ENCODE measurements at regions not wholly inside any gene's neighbourhood (a gene's known extent, or its start where the extent isn't known, plus 50 kb on each side); places are given as distances from the start of the nearest gene placed in this dataset.

DNA sequence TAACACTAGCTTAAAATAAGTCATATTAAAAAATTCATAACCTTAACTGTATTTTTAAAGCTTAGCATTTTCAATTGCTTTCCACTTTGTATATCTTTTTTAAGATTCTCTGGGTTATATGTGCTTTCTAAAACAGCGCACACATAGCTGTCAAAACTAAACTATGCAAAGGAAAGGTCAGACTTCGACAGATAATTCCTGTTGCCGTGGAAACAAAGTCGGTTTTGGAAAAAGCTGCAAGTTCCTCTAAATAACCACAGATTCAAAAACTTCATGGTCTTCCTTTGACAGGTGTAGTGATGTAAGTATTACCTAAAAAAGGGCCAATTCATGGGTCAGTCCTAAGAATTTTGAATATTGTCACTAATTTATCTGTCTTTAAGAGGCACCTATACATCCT lies 249.6 kb upstream of the TFPI start:
- Histone ChIP-seq H2AFZ (ENCODE audit: low read length) (no peak overlapping the region), H4K8ac (ENCODE audit: extremely low read depth, insufficient read depth, low read length) (no peak overlapping the region), H3K9me3 (ENCODE audit: insufficient read depth in 2 of 2, low read depth in 1 of 2, low read length in 1 of 2) (peaks cover 2 to 4% of the 10 kb centered on the region in 2 experiments; a peak in 2 of 4 replicates), H4K5ac (ENCODE audit: insufficient read length, low read depth, low read length) (no peak overlapping the region), H3K79me2 (ENCODE audit: control insufficient read depth in 1 of 2, insufficient read depth in 2 of 2, low read length in 2 of 2) (no peaks in the 10 kb centered on the region), H3K23me2 (ENCODE audit: low read depth, low read length) (no peaks in the 10 kb centered on the region), H3K4me3 (ENCODE audit: extremely low read depth in 1 of 4, insufficient read depth in 2 of 4, low read depth in 3 of 4, low read length in 4 of 4) (no peak overlapping the region), H4K20me1 (replicated peaks in 1 of 2; ENCODE audit: control insufficient read depth in 1 of 2, insufficient read depth in 2 of 2, low read length in 2 of 2) (no peaks in the 10 kb centered on the region), H3K36me3 (ENCODE audit: control insufficient read depth in 2 of 4, insufficient read depth in 4 of 4, low read length in 3 of 4) (0 out of 8 replicates have a peak, but pooled peaks cover 0 to 2% (median 0%) of the 10 kb centered on the region in 4 experiments), H2BK20ac (ENCODE audit: low read length) (no peak overlapping the region), H3K4ac (replicated peaks; ENCODE audit: insufficient read length, low read depth, low read length) (no peak overlapping the region), H3K9ac (replicated peaks in 1 of 4; ENCODE audit: extremely low read depth in 1 of 4, low read depth in 3 of 4, low read length in 3 of 4) (no peak overlapping the region), H2BK15ac (ENCODE audit: low read length) (no peak overlapping the region), H3K14ac (ENCODE audit: insufficient read length) (no peak overlapping the region), H3K23ac (ENCODE audit: insufficient read length) (no peak overlapping the region), H2AK5ac (ENCODE audit: low read depth, low read length) (no peak overlapping the region), H2BK5ac (ENCODE audit: low read depth, low read length) (no peak overlapping the region), H3K27ac (ENCODE audit: low read depth, low read length) (no peak overlapping the region), H3K56ac (replicated peaks; ENCODE audit: insufficient read length, low read depth, low read length) (no peak overlapping the region), H3K27me3 (replicated peaks in 1 of 4; ENCODE audit: control insufficient read depth in 3 of 4, extremely low read depth in 1 of 4, insufficient read depth in 3 of 4, low read length in 3 of 4) (no peaks in the 10 kb centered on the region), H2BK120ac (replicated peaks; ENCODE audit: low read depth, low read length) (no peak overlapping the region), H4K91ac (replicated peaks; ENCODE audit: insufficient read length, low read length) (no peak overlapping the region), H3K79me1 (ENCODE audit: low read depth, low read length) (no peaks in the 10 kb centered on the region), H3K4me1 (replicated peaks in 1 of 4; ENCODE audit: control insufficient read depth in 3 of 4, insufficient read depth in 4 of 4, low read length in 3 of 4) (no peaks in the 10 kb centered on the region), H3K4me2 (ENCODE audit: insufficient read depth in 1 of 2, low read depth in 2 of 2, low read length in 2 of 2) (no peak overlapping the region), H2BK12ac (ENCODE audit: low read depth, low read length) (no peak overlapping the region), H3K18ac (ENCODE audit: extremely low read depth, low read length) (no peak overlapping the region)
- 89% methylated on average over 4 of the region's 4 CpGs; no CpG with 5 or more reads in 1 of the 2 experiments for WGBS, 2 experiments (ENCODE audit: extremely low coverage in 1 of 2, insufficient coverage in 1 of 2, insufficient read length in 1 of 2, insufficient replicate concordance in 2 of 2, low coverage in 1 of 2, low lambda C conversion rate in 2 of 2, missing lambda C conversion rate in 1 of 2)
- ChIA-PET CTCF (ENCODE audit: partially characterized antibody) (no interaction called here), POLR2A (ENCODE audit: partially characterized antibody) (no interaction called here)
- TF ChIP-seq SRF (IDR thresholded peaks at IDR 0.05; ENCODE audit: low read depth, low read length) (no peak), SIN3A (conservative IDR thresholded peaks at IDR 0.05 in 1 of 2, IDR thresholded peaks at IDR 0.05 in 1 of 2; ENCODE audit: low read depth in 1 of 2, low read length in 2 of 2) (no peak), TCF12 (IDR thresholded peaks at IDR 0.05; ENCODE audit: low read depth, low read length) (no peak), ZNF274 (IDR thresholded peaks at IDR 0.05; ENCODE audit: borderline replicate concordance, extremely low read depth, low read length) (no peak), RFX5 (IDR thresholded peaks at IDR 0.05; ENCODE audit: borderline replicate concordance, low read depth, low read length) (no peak), CREB1 (IDR thresholded peaks at IDR 0.05) (no peak), EGR1 (IDR thresholded peaks at IDR 0.05; ENCODE audit: borderline replicate concordance, low read depth, low read length) (no peak)
- TF ChIP-seq, protein P1, sequence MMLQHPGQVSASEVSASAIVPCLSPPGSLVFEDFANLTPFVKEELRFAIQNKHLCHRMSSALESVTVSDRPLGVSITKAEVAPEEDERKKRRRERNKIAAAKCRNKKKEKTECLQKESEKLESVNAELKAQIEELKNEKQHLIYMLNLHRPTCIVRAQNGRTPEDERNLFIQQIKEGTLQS (IDR thresholded peaks at IDR 0.05; ENCODE audit: insufficient read depth, low read depth, low read length) = no peak
- FAIRE-seq (no peak), DNase-seq (ENCODE audit: low read depth in 1 of 2, low spot score in 2 of 2) (no peak)

Measured in H1 (cell line).